ENCODE measurements at regions not wholly inside any gene's neighbourhood (a gene's known extent, or its start where the extent isn't known, plus 50 kb on each side); places are given as distances from the start of the nearest gene placed in this dataset.

DNA sequence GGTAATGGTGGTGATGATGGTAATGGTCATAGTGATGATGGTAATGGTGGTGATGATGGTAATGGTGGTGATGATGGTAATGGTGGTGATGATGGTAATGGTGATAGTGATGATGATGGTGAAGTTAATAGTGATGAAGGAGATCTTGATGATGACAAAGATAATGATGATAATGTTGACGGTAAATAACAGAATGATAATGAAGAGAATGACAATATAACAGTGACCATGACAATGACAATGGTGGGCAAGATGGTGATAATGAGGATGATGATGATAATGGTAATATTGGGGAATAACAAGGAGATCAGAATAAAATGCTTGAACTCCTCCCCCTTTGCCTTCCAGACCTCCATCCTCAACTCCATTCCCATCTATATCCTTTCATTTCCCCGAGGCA lies 233.3 kb upstream of the SFSWAP start (continued):
- TF ChIP-seq ZBTB8A (IDR thresholded peaks at IDR 0.05; ENCODE audit: partially characterized antibody): no peak
- TF ChIP-seq MCM7 (IDR thresholded peaks at IDR 0.05): no peak
- no peak for TF ChIP-seq FOS (IDR thresholded peaks at IDR 0.05; ENCODE audit: extremely low read depth, insufficient read length)
- no peak for TF ChIP-seq ZKSCAN1 (IDR thresholded peaks at IDR 0.05; ENCODE audit: low read depth, low read length)
- TF ChIP-seq E4F1 (CRISPR knock-in tag; IDR thresholded peaks at IDR 0.05; ENCODE audit: borderline replicate concordance): no peak
- TF ChIP-seq, protein P1, sequence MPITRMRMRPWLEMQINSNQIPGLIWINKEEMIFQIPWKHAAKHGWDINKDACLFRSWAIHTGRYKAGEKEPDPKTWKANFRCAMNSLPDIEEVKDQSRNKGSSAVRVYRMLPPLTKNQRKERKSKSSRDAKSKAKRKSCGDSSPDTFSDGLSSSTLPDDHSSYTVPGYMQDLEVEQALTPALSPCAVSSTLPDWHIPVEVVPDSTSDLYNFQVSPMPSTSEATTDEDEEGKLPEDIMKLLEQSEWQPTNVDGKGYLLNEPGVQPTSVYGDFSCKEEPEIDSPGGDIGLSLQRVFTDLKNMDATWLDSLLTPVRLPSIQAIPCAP (CRISPR knock-in tag; IDR thresholded peaks at IDR 0.05; ENCODE audit: borderline replicate concordance): no peak

DNA sequence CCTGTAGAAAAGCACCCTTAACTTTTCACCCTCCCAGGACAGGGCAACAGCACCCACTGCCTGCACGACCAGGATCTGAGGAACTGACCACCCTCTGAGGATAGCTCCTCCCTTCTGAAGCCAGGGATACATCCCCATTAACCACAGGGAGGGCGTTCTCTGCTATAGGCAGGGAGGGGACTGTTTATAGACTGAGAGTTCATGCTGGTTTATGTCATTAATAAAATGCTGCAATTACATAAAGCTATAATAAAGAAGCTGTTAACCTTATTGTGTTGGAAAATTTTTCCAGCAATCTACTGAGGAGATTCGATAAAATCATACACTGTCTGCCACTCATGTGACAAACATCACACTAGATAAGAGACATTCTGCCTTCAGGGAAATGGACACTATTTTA lies 232.4 kb upstream of the SFSWAP start:
- Histone ChIP-seq H3K36me3 (ENCODE audit: control insufficient read depth, insufficient read depth, low read length) (no peaks in the 10 kb centered on the region), H3K9ac (ENCODE audit: insufficient read depth in 1 of 2, low read depth in 2 of 2, low read length in 2 of 2) (no peak overlapping the region), H3K27me3 (ENCODE audit: control insufficient read depth in 2 of 2, insufficient read depth in 2 of 2, low read length in 2 of 2) (peaks cover 6 to 31% of the 10 kb centered on the region in 2 experiments; a peak in 4 of 5 replicates), H3K4me2 (ENCODE audit: insufficient read depth, low read length) (no peak overlapping the region), H3K79me2 (ENCODE audit: control insufficient read depth, insufficient read depth, low read length) (no peaks in the 10 kb centered on the region), H3K4me3 (no peak overlapping the region), H4K20me1 (replicated peaks; ENCODE audit: control insufficient read depth, insufficient read depth, low read length) (0 out of 2 replicates have a peak, but pooled peaks cover 3% of the 10 kb centered on the region), H3K9me1 (ENCODE audit: control insufficient read depth, insufficient read depth, low read length) (no peaks in the 10 kb centered on the region), H2AFZ (ENCODE audit: low read depth, low read length) (no peak overlapping the region), H3K27ac (ENCODE audit: extremely low read depth, low read depth, low read length) (no peak overlapping the region), H3K9me3 (replicated peaks; ENCODE audit: control insufficient read depth, insufficient read depth, low read depth, low read length) (peaks cover 3% of the 10 kb centered on the region; the same call in 1 of the 2 replicates), H3K4me1 (replicated peaks in 1 of 2; ENCODE audit: control insufficient read depth in 2 of 2, insufficient read depth in 2 of 2, low read length in 2 of 2) (peaks cover 0 to 5% of the 10 kb centered on the region in 2 experiments; a peak in 2 of 5 replicates)
- no peak for ATAC-seq
- no peak for DNase-seq (ENCODE audit: extremely low read depth in 1 of 4, low spot score in 3 of 4)
- CTCF ChIA-PET (ENCODE audit: low intra/inter-chr PET ratio): no interaction called here
- no peak for FAIRE-seq
- WGBS (ENCODE audit: insufficient coverage, low coverage, missing lambda C conversion rate): 0% methylated on average over 3 of the region's 3 CpGs
- POLR2A ChIA-PET: no interaction called here
- BruUV-seq (replicated peaks): no TSS peak
- intact Hi-C loops (cut with micrococcal nuclease) (no loop called here), in situ Hi-C loops (cut with MboI) (no loop called here)
- TF ChIP-seq ZNF431 (CRISPR knock-in tag; IDR thresholded peaks at IDR 0.05) (no peak), ZKSCAN8 (CRISPR knock-in tag; IDR thresholded peaks at IDR 0.05) (no peak), TAF7 (tag; IDR thresholded peaks at IDR 0.05) (no peak), NCOA1 (IDR thresholded peaks at IDR 0.05; ENCODE audit: low read depth) (no peak), HLTF (IDR thresholded peaks at IDR 0.05) (no peak), CSDE1 (IDR thresholded peaks at IDR 0.05) (no peak), KLF16 (IDR thresholded peaks at IDR 0.05) (no peak), ZNF444 (CRISPR knock-in tag; IDR thresholded peaks at IDR 0.05) (no peak), ZNF165 (CRISPR knock-in tag; IDR thresholded peaks at IDR 0.05; ENCODE audit: borderline replicate concordance) (no peak)
- TF ChIP-seq, protein P2, sequence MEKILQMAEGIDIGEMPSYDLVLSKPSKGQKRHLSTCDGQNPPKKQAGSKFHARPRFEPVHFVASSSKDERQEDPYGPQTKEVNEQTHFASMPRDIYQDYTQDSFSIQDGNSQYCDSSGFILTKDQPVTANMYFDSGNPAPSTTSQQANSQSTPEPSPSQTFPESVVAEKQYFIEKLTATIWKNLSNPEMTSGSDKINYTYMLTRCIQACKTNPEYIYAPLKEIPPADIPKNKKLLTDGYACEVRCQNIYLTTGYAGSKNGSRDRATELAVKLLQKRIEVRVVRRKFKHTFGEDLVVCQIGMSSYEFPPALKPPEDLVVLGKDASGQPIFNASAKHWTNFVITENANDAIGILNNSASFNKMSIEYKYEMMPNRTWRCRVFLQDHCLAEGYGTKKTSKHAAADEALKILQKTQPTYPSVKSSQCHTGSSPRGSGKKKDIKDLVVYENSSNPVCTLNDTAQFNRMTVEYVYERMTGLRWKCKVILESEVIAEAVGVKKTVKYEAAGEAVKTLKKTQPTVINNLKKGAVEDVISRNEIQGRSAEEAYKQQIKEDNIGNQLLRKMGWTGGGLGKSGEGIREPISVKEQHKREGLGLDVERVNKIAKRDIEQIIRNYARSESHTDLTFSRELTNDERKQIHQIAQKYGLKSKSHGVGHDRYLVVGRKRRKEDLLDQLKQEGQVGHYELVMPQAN (IDR thresholded peaks at IDR 0.05; ENCODE audit: borderline replicate concordance): no peak
- TF ChIP-seq, protein P3, sequence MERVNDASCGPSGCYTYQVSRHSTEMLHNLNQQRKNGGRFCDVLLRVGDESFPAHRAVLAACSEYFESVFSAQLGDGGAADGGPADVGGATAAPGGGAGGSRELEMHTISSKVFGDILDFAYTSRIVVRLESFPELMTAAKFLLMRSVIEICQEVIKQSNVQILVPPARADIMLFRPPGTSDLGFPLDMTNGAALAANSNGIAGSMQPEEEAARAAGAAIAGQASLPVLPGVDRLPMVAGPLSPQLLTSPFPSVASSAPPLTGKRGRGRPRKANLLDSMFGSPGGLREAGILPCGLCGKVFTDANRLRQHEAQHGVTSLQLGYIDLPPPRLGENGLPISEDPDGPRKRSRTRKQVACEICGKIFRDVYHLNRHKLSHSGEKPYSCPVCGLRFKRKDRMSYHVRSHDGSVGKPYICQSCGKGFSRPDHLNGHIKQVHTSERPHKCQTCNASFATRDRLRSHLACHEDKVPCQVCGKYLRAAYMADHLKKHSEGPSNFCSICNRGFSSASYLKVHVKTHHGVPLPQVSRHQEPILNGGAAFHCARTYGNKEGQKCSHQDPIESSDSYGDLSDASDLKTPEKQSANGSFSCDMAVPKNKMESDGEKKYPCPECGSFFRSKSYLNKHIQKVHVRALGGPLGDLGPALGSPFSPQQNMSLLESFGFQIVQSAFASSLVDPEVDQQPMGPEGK (CRISPR knock-in tag; IDR thresholded peaks at IDR 0.05; ENCODE audit: borderline replicate concordance): no peak
